GM21515 (cell line): ENCODE measurements at regions not wholly inside any gene's neighbourhood (a gene's known extent, or its start where the extent isn't known, plus 50 kb on each side); places are given as distances from the start of the nearest gene placed in this dataset.

Experiments used
- ATAC-seq: cut with Tn5 transposase; IDR thresholded peaks from one replicate; pipeline ENCODE4 v1.9.1; 2021; ENCODE audit not compliant: unreplicated experiment

DNA sequence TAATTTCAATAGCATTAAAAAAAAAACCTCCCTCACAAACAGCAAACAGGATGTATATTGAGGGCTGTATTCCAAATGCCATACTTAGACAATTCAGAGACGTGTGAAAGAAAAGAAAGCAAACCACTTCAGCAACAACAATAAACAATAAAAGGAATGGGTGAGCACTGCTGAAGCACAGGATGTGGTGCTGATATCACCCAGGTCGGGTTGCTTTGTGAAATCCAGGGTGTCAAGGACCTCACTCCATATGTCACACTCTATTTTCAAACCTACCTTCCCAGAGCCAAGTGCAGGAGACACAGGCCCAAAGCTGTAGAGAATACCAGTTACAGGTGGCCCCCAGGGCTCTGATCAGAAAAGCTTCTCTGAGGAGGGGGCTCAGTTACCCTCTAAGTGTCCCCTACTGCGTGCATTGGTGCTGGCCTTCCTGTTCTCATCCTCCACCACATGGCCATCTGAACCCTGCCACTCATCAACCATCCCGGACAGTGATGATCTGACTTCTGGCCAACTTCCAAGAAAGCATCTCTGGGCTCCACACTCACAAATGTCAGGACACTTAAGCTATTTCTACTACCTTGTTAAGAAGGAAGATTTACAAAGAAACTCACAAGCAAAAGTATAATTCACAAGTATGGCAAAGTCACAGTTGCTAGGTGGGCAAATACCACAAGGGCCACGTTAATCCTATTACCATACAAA, 363.0 kb downstream of the SS18 start:
- no peak for ATAC-seq

DNA sequence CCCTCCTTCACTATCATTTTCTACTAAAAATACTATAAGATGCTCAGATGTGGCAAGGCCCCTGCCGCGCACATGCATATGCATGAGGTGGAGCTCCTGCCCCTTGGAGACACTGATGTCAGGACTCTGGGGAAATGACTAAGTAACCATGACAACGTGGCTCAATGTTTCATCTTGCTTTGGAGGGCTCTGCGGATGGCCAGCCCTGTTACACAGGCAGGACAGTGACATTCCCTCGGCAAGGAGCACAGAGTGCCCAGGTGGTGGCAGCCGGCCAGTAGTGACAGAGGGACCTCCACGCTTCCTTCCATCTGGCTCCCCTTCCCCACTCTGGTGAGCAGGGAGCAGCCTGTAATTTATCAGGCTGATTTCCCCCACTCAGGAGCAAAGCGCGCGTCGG, 364.1 kb downstream of the SS18 start:
- ATAC-seq = no peak

DNA sequence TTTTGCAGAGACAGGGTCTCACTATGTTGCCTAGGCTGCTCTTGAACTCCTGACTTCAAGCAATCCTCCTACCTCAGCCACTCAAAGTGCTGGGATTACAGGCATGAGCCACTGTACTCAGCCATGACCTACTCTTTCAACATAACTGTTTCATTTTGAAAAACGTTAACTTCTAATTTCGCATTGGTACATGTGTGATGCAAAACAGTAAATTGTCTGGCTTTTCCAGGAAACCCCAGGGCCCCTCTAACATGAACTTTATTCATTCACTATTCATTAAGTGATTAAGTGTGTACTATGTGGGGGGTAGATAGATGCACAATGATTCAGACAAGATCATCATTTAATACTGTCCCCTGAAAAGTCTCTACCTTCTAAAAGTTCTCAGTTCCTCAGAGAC, 364.9 kb downstream of the SS18 start:
- ATAC-seq = no peak

DNA sequence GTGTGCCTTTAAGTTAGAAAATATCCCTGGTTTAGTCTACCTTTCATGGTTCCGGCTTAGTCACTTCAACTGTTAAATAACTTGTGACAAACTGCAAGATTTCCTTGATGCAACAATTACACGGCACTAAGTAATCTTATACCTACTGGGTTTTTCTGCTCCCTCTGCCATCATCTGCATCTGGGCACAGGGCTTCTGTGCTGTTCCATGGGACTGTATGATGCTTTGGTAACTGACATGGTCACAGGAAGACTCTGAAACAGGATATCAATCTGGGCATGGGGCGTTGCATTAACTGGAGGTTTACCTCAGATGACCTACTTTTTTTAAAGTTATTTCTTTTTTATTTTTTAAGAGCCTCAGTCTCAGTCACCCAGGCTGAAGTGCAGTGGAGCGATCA, 365.4 kb downstream of the SS18 start:
- ATAC-seq = no peak

DNA sequence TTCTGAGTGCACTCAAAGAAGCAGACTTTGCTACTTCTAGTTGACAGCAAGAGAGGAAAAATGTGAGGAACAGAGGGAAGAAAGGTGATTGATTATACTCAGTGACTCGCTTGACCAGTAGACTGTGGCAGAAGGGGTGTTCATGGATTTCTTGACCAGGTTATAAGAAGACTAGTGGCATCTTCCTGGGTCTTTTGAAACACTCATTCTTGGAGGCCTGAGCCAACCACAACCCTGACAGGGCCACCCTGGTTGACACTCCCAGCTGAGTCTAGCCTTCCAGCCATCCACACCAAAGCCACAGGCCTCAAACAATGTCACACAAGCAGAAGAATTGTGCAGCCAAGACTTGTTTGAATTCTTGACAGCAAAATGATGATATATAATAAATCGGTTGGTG, 366.3 kb downstream of the SS18 start:
- no peak for ATAC-seq

DNA sequence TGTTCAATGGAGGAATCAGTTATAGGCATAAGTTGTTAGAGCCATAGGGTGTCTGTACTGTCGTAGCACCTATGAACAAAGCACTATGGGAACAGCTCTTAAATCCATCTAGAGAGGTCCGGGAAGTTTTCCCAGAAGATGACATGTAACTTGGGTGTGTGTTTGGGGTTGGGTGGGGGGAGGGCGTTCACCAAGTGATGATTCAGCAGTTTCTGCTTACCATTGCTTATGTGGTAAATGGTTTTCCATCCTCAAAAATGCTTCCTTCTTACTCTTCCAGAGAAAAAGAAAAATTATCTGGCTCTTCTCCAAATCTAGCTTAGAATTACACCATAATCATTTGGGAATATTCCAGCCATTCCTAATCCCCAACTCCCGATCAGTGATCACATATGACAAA, 361.1 kb upstream of the ZNF521 start:
- no peak for ATAC-seq

DNA sequence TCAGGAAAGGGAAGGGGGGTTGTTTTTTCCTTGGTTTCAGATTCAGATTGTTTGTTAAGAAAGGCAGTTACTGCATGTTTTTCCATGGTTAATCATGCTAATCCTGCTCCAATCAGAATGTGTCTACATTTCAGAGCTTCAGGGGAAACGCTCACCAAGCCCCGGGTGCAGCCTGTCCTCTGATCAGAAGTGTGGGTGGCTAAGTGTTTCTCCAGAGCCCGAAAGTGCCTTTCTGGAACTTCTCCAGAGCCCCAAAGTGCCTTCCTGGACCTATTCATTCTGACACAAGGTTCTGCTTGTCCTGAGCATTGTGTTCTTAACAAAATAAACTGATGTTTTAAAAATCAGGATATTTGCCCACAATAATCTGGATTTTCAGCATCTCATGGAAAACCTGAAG, 359.0 kb upstream of the ZNF521 start:
- ATAC-seq = no peak

DNA sequence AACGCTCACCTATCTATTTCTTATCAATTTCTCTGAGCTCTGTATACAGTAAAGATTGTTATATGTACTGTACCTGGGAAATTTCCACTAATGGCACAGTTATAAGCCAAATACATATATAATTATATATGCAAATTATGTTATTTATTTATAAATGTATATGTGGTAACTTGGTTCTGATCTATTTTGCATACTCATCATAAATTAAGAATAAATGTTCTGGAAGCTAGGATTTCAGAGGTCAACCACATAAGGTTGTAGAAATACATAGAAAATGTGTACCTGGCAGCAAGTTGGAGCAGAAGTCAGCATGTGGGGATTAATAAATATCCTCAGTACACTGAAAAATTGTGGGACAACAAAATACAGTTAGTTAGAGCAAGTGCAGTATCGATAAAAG, 353.7 kb upstream of the ZNF521 start:
- ATAC-seq = no peak

DNA sequence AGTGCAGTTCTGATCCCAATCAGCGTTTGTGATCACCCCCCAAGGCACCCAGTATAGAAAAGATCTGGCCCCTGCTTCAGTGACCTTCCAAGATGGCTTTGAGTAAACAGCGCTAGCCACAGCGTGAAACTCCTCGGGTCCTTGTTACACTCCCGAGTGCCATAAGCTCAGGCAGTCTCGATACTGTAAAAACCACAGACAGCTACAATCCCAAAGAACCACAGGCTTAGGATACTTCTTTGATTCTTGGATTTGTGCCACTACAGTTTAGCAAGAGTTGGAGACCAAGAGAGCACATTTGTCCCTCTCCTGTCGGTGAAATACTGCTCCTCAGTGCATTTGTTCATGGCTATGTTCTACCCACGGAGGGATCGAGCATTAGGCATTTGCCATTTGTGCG, 352.5 kb upstream of the ZNF521 start:
- no peak for ATAC-seq

DNA sequence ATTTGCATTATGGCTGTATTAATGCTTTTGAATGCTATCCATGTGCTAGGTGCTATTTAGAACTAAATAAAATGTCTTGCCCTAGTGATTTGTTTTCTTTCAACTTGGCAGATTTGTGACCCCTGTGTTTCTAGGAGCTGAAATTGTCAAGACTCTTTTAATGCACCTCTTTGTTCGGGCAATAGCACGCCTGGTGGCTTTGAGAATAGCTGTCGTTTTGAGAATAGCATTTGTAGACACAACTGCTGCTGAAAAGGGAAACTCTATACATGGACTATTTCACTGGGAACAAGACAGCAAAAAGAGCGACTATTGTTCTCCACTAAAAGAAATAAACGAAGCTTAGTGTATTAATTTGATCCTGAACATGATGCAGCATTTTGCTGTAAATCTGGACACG, 352.1 kb upstream of the ZNF521 start:
- no peak for ATAC-seq

DNA sequence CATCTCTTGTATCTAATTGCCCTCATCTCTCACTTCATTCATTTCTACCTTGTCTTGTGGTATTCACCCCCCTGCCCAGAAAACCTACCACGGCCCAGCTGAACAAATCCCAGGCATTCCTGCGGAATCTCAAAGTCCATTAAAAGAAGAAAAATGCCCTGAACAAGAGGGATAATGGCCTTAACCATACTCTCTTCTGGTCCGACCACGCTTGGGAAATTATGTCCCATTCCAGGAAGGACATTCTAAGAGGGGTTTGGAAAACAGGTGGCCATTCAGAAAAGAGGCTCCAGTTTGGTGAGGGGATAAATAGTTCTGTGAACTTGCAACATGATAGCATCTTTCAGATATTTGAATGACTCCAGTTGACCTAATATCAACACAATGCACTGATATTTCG, 349.9 kb upstream of the ZNF521 start:
- ATAC-seq = no peak

DNA sequence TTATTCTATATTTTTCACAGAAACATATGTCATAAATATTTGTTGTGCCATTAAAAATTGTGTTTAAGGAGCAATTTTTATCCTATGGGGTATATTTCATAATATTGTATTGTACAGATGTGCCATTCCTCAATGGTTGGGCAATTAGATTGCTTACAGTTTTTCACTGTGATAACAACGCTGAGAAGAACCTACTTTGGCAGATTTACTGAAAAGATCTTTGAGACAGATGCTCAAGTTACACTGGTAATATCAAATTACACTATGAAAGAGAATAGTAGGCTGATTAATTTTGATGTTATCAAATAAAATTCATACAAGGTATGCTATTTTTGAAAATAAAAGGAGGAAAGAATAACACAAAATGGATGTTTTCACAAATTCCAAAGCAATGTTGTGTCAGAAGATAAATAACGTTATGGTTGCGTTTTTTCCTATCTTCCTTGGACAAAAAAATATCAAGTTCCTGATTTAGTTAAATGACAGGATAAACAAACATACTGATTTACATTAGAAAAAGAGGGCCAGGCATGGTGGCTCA, 335.1 kb upstream of the ZNF521 start:
- ATAC-seq = no peak

DNA sequence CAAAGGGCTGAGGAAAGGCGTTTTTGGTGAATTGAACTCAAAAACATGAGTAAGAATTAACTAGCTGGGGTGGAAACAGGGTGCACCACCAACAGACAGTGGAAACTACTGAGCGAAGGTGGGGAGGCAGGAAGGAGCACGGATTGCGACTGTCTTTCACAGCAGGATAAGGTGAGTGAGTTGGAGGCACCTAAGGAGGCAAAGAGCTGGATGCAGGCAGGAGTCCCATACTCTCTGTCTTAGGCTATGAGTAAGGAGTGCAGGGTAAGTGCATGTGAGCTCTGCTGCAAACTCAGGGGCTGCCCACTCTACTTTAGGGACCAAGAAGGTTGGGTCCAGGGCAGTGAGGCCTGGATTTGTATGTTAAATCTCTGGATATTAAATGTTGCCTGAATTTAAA, 333.1 kb upstream of the ZNF521 start:
- no peak for ATAC-seq

DNA sequence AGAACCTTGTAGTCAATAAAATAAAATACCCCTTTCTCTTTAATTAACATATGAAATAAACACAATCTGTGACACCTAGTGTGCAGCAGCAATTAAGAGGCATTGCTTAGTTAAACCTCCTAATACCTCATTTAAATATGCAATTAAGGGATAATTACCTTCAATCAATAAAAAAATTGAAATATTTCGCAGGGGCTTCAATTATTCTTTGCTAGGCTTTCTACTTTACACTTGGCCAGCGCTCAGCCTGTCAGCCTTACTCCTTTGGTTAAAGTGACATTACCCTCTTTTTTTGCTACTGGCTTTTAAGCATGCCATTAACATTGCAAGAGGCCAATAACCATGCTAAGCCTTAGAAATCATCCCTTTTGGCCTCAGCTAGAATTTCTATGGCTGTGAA, 327.5 kb upstream of the ZNF521 start:
- no peak for ATAC-seq

DNA sequence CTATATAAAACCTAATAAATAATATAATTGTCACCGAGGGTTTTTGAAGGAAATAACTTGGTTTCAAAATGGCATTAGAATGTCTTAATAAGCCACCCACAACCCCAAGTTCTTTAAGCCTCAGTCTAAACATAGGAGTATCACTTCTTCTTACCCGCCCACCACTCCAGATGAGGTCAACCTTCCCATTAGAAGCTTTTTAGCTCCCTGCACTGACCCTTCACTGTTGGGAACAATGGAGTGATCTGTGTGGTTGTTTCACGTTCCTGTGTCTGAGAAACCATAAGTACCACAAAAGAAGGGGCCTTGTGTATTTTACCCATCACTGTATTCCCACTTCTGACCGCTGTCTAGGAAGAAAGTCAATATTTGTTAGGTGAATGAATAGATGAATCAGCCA, 326.3 kb upstream of the ZNF521 start:
- no peak for ATAC-seq

DNA sequence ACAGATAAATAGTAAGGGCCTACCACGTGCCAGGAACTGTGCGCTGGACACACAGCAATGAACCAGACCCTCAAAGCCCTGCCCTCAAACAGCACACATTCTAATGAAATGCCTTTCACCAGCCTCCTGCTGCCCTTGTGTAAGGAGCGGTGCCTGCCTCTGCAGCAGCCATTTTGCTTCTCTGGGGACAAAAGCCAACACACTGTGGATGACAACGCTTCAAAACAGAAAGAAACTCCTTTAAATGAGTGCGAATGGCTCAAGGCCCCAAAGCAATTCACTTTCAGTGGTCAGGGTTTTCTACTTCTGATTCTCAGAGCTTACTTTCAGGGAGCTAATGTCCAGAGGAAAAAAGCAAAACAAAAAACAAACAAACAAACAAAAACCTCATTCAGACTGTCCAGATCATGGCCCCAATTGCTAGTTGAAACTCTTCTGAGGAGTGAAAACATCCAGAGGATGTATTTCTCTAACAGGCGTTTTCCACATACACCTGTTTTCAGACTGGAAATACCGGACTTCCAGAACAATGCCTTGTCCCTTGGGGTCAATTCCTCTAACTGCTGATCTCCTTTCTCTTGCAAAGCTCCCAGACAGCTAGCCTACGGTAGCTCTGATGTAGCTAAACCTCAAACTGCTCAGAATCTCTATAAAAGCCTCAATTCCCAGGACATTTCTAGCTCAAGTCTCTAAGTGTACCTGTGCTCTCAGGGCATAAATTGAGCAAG, 323.3 kb upstream of the ZNF521 start:
- no peak for ATAC-seq

DNA sequence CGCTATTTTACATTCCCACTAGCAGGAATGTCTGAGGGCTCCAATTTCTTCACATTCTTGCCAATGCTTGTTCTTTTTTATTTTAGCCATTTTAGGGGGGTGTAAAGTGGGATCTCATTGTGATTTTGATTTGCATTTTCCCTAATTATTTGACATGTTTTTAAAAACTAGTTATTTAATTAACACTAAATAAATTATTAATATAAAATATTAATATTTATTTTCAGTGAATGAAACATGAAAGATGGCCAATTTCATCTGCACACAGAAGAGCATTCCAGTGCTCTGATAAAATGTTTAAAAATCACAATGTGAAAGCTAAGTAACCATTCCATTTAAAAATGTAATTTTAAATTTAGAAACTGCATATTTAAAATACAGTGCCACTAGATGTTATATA, 322.2 kb upstream of the ZNF521 start:
- no peak for ATAC-seq

DNA sequence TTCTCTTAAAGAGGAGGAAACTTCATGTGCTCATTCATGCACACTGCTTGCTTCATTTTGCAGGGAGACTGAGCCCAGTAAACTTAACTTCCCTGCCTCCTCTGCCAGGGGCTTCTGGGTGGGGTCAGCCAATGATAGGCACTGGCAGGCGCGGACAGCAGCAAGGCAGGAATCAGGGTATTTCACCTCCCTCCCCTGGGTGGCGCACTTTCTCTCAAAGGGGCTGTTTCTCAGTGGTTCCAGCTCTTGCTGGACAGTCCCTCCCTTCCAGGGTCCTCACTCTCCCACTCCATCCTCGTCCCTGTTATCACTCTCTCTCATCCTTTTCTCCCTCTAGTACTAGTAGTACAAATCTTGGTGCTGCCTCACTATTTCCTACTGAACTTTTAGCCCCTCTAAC, 320.5 kb upstream of the ZNF521 start:
- ATAC-seq = no peak

DNA sequence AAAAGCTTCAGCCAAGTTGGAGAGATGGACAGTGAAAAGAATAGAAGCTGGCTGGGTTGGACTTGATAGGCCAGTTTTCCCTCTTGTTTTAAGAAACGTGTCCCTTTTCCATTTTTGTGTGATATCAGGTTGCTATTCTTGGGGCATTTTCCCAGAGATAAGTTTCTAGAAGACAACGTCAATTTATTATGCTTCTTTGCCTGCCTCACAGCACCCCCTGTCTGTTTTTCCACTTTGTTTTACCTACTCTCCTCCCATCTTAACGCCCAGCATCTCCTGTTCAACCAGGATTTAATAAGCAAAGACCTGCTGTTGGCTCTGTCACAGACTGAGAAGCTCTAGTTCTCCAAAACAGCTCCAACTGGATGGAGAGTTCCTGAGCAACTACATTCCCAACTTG, 317.8 kb upstream of the ZNF521 start:
- ATAC-seq = no peak

DNA sequence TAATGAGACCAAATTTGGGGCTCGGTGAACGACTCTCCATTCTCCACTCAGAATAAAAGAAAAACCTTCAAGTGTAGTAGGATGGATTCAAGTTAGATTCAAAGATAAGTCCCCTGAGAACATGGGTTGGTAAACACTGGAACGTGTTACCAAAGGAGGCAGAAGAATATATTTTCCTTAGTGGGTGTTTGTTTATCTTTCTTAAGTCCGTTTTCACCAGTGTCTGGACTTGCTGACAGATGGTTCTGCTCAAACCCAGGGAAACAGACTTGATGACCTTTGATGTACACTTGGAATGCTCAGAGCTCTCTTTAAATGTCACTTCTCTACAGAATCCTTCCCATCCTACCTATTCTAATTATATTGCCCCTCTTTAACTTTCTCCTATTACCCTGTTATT, 310.3 kb upstream of the ZNF521 start:
- no peak for ATAC-seq

DNA sequence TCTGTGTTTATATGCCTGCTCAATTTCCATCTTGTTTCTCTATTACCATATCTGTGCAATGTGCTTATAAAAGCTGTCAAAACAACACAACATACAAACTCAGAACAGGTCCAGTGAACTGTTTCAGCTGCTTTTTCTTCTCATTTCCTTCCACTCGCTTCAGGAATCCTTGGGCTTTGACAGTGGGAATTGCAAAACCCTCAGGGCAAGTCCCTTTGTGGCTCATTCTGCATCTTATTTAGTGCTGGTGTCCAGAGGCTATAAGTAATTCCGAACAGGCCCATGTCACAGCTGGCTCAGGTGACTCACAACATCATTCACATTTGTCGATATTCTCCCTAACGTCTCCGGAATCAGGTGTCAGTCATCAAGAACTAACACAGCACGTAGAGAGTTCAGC, 309.9 kb upstream of the ZNF521 start:
- ATAC-seq = no peak

DNA sequence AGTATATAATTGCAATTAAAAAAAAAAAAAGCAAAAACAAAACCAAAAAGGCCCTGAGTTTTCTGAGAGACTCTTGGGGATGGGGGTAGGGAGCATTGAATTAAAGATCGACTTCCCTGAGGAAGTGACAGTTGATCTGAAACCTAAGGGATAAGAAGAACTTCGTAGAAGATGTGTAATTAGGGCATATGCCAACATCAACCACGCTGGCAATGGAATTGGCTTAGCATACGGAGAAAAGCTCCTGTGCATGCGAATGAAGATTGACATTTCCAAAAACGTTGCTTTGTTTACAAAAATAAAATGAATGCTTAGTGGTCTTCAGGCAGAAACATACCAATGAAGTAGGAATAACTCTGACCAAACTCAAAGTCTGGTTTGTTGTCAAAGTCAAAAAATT, 307.6 kb upstream of the ZNF521 start:
- no peak for ATAC-seq

DNA sequence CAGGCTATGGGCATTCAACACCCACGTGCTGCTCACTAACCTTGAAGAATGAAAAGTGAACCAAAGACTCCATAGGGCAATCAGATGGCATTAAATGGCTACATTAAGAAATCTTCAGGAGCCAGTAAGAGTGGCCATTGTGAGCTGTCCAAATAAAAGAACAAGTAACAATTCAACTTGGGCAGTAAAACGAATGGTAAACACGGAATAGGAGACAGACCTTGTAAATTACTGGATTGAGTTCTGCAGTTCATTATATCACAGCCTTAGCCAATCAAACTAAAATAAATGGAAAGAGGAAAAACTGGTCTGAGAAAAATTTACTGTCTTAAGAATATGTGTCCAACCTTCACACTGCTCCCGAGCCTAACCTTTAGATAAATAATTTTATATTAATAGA, 306.5 kb upstream of the ZNF521 start:
- ATAC-seq = no peak
